ENCODE measurements at regions not wholly inside any gene's neighbourhood (a gene's known extent, or its start where the extent isn't known, plus 50 kb on each side); places are given as distances from the start of the nearest gene placed in this dataset.

- TF ChIP-seq CTCF (IDR thresholded peaks at IDR 0.05) (no peak), POLR2A (IDR thresholded peaks at IDR 0.05) (no peak)
Measured at GRCh38 chr22:27543460-27543859, 258.1 kb downstream of the MN1 start.

Data from Peyer's patch (tissue), 4 donors.